ENCODE measurements at regions not wholly inside any gene's neighbourhood (a gene's known extent, or its start where the extent isn't known, plus 50 kb on each side); places are given as distances from the start of the nearest gene placed in this dataset.

DNA sequence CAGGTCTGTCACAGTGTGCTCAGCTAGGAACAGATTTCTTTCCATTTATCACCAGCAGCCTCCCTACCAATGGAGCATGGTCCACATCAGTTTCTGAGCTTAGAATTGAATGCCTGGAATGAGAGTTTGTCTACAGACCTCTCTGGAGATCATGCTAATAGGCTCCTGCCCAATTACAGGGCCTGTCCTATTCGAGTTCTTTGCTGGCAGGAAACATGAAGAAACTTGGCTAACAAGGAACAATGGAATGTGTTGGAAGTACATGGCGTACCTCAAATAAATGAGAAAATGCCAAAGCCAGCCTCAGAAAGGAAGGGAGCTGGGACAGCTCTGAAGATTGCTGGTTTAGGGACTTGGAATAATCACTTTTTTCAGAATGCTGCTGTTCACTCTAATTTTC, 186.0 kb upstream of the AKR1E2 start:
- intact Hi-C loops (cut with micrococcal nuclease), result no loop called here
- CTCF ChIA-PET, result no interaction called here
- Mint-ChIP-seq H3K36me3 (ENCODE audit: low read depth) (no peaks in the 10 kb centered on the region), H3K4me1 (ENCODE audit: low read depth) (peaks cover 5% of the 10 kb centered on the region), H3K27me3 (ENCODE audit: low read depth) (no peaks in the 10 kb centered on the region), H3K27ac (no peak overlapping the region), H3K4me3 (no peak overlapping the region), H3K9me3 (no peaks in the 10 kb centered on the region)
- no peak for DNase-seq

DNA sequence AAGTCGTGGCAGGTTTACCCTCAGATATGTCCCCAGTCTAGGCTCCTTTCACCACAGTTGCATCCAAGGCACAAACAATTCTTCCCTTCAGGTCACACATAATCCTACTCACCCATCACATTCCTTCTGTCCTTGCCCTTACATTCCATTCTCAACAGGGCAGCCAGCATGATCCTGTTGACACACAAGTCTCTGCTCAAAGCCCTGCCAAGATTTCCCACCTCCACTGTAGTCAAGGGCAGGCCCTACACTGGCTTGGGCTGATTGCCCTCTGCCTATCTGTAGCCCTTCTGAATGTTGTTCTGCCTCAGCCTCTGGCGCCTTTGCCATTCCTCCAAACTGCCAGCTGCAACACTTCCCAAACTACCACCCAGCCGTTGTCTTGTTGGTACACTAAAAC, 187.9 kb upstream of the AKR1E2 start:
- H3K4me1 Mint-ChIP-seq (ENCODE audit: low read depth), result peaks cover 5% of the 10 kb centered on the region
- no peaks in the 10 kb centered on the region for H3K27me3 Mint-ChIP-seq (ENCODE audit: low read depth)
- intact Hi-C loops (cut with micrococcal nuclease), result no loop called here
- CTCF ChIA-PET, result no interaction called here
- H3K27ac Mint-ChIP-seq, result no peak overlapping the region
- H3K4me3 Mint-ChIP-seq, result no peak overlapping the region
- H3K36me3 Mint-ChIP-seq (ENCODE audit: low read depth), result no peaks in the 10 kb centered on the region
- H3K9me3 Mint-ChIP-seq, result no peaks in the 10 kb centered on the region
- DNase-seq, result no peak

DNA sequence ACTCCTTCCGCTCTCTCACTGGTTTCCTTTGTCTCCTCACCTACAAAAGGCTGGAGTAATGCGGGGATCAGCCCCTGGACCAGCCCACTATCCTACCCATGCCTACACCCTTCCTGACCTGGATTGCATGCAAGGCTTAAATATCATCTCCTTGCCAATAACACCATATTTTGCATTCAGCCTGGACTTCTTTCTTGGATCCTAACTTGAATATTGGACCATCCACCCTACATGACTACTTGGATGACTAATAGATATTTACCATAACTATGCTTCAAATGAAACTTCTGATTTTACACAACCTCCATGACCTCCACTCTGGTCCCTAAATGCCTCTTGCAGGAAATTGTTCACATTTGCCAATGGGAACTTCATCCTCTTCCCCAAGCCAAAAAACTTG, 188.3 kb upstream of the AKR1E2 start:
- intact Hi-C loops (cut with micrococcal nuclease), result no loop called here
- CTCF ChIA-PET, result no interaction called here
- H3K36me3 Mint-ChIP-seq (ENCODE audit: low read depth), result no peaks in the 10 kb centered on the region

DNA sequence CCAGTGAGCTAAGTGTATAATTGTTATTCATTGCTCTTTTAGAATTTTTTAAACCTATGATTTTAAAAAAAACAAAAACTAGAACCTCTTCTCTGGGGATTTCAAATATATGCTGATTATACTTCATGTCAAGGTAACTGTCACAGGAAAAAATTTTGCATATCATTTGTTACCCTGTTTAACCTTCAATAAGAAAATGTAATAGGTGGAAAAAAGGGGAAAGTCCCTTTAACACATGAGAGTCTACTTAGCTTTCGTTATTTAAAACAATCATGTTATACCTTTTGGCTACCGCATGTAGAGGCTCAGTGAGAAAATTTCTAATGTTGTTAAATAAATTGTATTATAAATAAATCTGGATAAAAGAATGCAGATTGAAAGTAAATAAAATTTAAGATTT, 190.1 kb upstream of the AKR1E2 start:
- no peaks in the 10 kb centered on the region for H3K36me3 Mint-ChIP-seq (ENCODE audit: low read depth)
- H3K27ac Mint-ChIP-seq, result no peak overlapping the region
- intact Hi-C loops (cut with micrococcal nuclease), result no loop called here
- H3K4me3 Mint-ChIP-seq, result no peak overlapping the region
- H3K4me1 Mint-ChIP-seq (ENCODE audit: low read depth), result peaks cover 5% of the 10 kb centered on the region
- no peaks in the 10 kb centered on the region for H3K27me3 Mint-ChIP-seq (ENCODE audit: low read depth)
- DNase-seq, result no peak
- CTCF ChIA-PET, result no interaction called here
- H3K9me3 Mint-ChIP-seq, result no peaks in the 10 kb centered on the region

More for the DNA sequence above, 188.3 kb upstream of the AKR1E2 start:
- Mint-ChIP-seq H3K4me3 (no peak overlapping the region), H3K27me3 (ENCODE audit: low read depth) (no peaks in the 10 kb centered on the region), H3K4me1 (ENCODE audit: low read depth) (peaks cover 5% of the 10 kb centered on the region), H3K9me3 (no peaks in the 10 kb centered on the region), H3K27ac (no peak overlapping the region)
- DNase-seq, result no peak

DNA sequence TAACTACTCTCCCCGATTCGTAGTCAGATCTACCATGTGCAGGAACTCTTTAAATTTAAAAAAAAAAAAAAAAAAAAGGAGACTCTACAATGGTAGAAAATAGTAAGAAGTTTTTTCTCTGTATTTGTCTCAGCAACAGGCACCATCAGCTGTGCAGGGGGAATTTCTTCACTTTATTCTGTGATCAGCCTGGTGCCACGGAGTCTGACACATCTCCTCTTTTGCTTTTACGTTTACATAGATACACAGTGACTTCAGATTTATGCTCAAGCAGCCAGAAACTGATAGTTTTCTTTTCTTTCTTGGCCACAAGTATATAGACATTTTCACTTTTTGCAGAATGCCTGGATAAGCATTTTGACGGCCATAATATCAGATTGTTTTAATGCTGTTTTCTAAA, 190.6 kb upstream of the AKR1E2 start:
- H3K9me3 Mint-ChIP-seq, result no peaks in the 10 kb centered on the region
- no peaks in the 10 kb centered on the region for H3K27me3 Mint-ChIP-seq (ENCODE audit: low read depth)
- DNase-seq, result peak; percentile 17
- CTCF ChIA-PET, result no interaction called here
- H3K36me3 Mint-ChIP-seq (ENCODE audit: low read depth), result no peaks in the 10 kb centered on the region
- no peak overlapping the region for H3K27ac Mint-ChIP-seq
- peaks cover 5% of the 10 kb centered on the region for H3K4me1 Mint-ChIP-seq (ENCODE audit: low read depth)
- no peak overlapping the region for H3K4me3 Mint-ChIP-seq
- intact Hi-C loops (cut with micrococcal nuclease), result no loop called here

DNA sequence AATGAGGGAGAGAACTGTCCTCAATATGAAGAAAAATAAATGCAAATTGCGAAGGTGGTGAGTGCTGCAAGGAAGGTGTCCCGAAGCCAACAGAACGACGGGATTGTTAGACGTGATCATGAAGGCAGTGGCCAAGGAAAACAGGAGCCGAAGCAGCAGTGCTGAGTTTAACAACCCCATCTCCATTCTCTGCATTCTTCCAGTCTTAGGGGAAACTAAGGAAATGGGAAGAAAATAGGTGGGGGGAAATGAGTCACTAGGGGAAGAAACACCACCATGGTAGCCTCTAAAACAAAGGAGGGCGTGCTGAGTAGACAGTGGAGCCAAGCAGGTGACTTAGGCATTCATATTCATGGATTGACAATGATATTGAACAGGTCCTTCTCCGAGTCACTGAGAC, 192.2 kb upstream of the AKR1E2 start:
- H3K27ac Mint-ChIP-seq, result no peak overlapping the region
- H3K36me3 Mint-ChIP-seq (ENCODE audit: low read depth), result no peaks in the 10 kb centered on the region
- H3K9me3 Mint-ChIP-seq, result no peaks in the 10 kb centered on the region
- H3K27me3 Mint-ChIP-seq (ENCODE audit: low read depth), result no peaks in the 10 kb centered on the region
- H3K4me1 Mint-ChIP-seq (ENCODE audit: low read depth), result peaks cover 5% of the 10 kb centered on the region
- no peak for DNase-seq
- H3K4me3 Mint-ChIP-seq, result no peak overlapping the region
- CTCF ChIA-PET, result no interaction called here
- intact Hi-C loops (cut with micrococcal nuclease), result no loop called here

DNA sequence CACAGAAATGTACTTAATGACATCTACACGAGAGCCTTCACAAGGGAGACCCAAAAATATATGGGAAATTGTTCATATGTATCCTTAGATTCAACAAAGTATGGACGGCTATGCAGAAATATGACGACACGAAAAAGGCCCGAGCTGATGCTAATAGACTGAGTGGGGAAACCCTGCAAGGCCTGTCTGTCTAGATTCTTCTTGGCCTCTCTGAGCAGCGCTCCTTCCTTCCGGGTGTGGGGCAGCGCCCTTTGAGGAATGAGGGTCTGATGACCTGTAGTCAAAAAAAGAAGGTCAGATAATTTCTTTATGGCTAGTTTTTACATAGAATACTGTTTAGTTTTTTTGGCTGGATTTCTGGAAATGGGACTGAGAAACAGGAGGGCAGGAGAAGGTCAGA, 192.8 kb upstream of the AKR1E2 start:
- no peaks in the 10 kb centered on the region for H3K27me3 Mint-ChIP-seq (ENCODE audit: low read depth)
- CTCF ChIA-PET, result no interaction called here
- H3K36me3 Mint-ChIP-seq (ENCODE audit: low read depth), result no peaks in the 10 kb centered on the region
- H3K4me3 Mint-ChIP-seq, result no peak overlapping the region
- intact Hi-C loops (cut with micrococcal nuclease), result no loop called here
- H3K27ac Mint-ChIP-seq, result no peak overlapping the region
- H3K9me3 Mint-ChIP-seq, result no peaks in the 10 kb centered on the region
- DNase-seq, result no peak
- peaks cover 5% of the 10 kb centered on the region for H3K4me1 Mint-ChIP-seq (ENCODE audit: low read depth)

DNA sequence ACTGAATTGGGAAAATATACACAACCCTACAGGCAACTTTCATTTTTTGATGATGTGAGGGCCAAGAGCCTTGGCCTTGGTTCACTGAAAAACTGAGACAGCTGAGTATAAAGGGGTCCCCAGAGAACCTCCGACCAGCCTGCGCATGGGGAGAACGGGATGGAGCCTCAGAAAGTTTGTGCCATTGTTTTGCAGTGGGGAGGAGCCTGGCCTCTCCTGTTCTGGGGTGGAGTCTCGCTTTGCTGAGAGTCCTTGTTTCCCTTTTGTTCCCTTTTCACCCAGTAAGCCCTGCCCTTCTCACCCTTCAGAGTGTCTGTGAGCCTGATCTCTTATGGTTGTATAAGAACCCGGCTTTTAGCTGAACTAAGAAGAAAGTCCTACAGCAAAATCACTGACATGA, 193.2 kb upstream of the AKR1E2 start:
- no peak for DNase-seq
- Mint-ChIP-seq H3K36me3 (ENCODE audit: low read depth) (no peaks in the 10 kb centered on the region), H3K4me1 (ENCODE audit: low read depth) (peaks cover 5% of the 10 kb centered on the region), H3K27me3 (ENCODE audit: low read depth) (no peaks in the 10 kb centered on the region), H3K4me3 (no peak overlapping the region), H3K9me3 (peaks cover 4% of the 10 kb centered on the region), H3K27ac (no peak overlapping the region)
- intact Hi-C loops (cut with micrococcal nuclease), result no loop called here
- CTCF ChIA-PET, result no interaction called here

DNA sequence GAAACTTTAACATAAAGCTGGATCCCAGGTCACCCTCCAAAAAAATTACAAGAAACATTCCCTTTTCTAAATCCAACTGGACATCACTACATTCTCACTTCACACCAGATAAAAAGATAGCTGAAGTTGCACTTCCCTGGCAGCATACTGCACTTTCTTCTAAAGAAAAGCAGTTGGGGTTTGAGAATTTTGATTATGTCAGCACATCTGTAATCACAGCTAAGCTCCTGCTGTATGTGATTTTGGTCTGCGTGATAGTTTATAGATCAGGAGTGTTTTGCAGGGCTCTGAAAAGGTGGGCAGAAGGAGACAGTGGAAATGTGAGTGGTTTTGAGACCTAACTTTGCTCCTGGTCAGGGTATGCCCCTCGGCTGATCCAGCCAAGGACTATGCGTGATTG, 199.1 kb upstream of the AKR1E2 start:
- intact Hi-C loops (cut with micrococcal nuclease), result no loop called here
- Mint-ChIP-seq H3K4me3 (no peak overlapping the region), H3K36me3 (ENCODE audit: low read depth) (peaks cover 3% of the 10 kb centered on the region), H3K27me3 (ENCODE audit: low read depth) (no peaks in the 10 kb centered on the region), H3K9me3 (peaks cover 16% of the 10 kb centered on the region), H3K27ac (no peak overlapping the region), H3K4me1 (ENCODE audit: low read depth) (no peaks in the 10 kb centered on the region)
- no peak for DNase-seq
- CTCF ChIA-PET, result no interaction called here

DNA sequence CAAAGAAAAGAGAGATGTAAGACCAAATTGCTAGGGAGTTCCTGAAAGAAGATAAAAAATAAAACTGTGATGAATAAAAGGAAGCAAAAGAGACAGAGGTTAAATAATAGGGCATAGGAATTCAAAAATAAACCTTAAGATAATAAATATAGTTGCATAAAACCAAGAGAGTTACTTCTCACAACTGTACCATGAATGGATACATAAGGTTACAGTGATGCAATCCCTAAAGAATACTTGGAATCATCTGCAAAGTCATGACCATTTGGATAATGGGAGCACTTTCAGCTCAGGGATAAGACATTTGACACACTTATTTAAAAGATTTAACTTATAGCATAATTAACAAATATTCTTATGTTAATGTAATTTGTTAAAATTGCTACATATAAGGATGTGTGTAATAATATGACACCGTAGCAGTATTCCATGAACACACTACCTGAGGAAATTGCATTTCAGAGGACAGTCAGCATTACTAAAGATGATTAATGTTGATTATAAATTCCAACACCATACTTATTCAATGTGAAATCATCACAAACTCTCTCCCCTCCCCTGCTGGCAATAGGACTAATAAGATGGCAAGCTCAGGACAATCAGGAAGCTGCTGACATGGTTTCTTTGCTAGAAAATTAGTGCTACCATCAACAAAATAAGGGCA, 202.1 kb upstream of the AKR1E2 start:
- CTCF ChIA-PET, result no interaction called here
- DNase-seq, result no peak
- Mint-ChIP-seq H3K9me3 (peaks cover 16% of the 10 kb centered on the region), H3K27me3 (ENCODE audit: low read depth) (peaks cover 5% of the 10 kb centered on the region), H3K4me3 (no peak overlapping the region), H3K36me3 (ENCODE audit: low read depth) (peaks cover 3% of the 10 kb centered on the region), H3K4me1 (ENCODE audit: low read depth) (no peaks in the 10 kb centered on the region), H3K27ac (no peak overlapping the region)
- intact Hi-C loops (cut with micrococcal nuclease), result no loop called here

DNA sequence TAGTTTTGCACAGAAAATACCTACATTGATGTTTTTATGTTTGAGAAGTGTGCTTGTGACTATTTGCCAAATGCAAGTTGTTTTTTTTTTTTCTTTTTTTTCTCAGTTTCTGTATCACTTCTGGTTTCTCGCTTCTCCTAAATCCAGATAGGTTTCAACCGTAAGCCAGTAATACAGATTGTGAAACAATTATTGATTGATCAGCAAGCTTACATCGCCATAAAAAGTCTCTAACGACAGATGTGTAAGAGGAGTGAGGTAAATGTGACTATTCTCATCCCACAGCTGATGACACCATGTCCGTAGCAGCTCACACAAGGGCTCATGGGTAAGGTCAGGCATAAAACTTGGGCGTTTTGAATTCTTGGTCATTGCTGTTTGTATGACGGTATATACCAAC, 202.8 kb upstream of the AKR1E2 start:
- DNase-seq, result no peak
- no peak overlapping the region for H3K4me3 Mint-ChIP-seq
- H3K36me3 Mint-ChIP-seq (ENCODE audit: low read depth), result peaks cover 3% of the 10 kb centered on the region
- H3K4me1 Mint-ChIP-seq (ENCODE audit: low read depth), result no peaks in the 10 kb centered on the region
- peaks cover 5% of the 10 kb centered on the region for H3K27me3 Mint-ChIP-seq (ENCODE audit: low read depth)
- intact Hi-C loops (cut with micrococcal nuclease), result no loop called here
- H3K27ac Mint-ChIP-seq, result no peak overlapping the region
- H3K9me3 Mint-ChIP-seq, result peaks cover 16% of the 10 kb centered on the region
- CTCF ChIA-PET, result no interaction called here

DNA sequence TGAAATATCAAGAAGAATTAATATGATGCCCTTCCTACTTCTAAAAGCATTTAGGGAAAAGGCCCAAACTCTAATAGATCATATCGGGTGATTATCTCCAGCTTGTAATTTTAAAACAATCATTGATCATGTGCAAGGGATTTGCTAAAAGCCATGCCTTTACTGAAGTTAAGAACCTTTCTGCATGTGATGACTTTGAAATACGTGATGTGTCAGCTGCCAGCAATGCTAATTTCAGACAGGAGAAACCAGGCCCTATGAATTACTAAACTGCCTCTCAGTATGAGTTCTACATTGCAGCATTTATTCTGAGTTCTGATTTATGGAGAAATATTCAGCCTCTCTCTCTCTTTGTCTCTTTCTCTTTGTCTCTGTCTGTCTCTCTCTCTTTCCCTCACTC, 203.6 kb upstream of the AKR1E2 start:
- intact Hi-C loops (cut with micrococcal nuclease), result no loop called here
- CTCF ChIA-PET, result no interaction called here
- Mint-ChIP-seq H3K9me3 (peaks cover 9% of the 10 kb centered on the region), H3K36me3 (ENCODE audit: low read depth) (peaks cover 3% of the 10 kb centered on the region), H3K4me3 (no peak overlapping the region), H3K27me3 (ENCODE audit: low read depth) (peaks cover 5% of the 10 kb centered on the region), H3K4me1 (ENCODE audit: low read depth) (no peaks in the 10 kb centered on the region), H3K27ac (no peak overlapping the region)
- no peak for DNase-seq

DNA sequence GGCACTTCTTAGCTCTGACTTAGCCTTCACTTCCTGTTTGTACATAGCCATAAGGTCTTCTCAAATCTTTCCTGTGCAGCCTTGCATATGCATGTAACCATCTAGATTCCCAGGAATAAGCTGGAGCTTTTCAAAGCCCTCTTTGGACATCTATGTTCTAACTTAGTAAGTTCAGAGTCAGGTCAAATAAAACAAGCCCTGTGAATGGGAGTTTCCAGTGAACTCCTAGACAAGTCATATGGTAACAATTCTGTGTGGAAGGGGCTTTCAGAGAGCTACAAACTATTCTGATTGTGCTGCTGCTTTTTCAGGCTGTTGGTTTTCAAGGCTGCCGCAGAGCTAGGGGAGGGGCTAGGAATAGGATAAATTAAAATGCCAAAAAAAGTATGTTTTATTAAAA, 208.4 kb upstream of the AKR1E2 start:
- Mint-ChIP-seq H3K27ac (no peak overlapping the region), H3K4me1 (ENCODE audit: low read depth) (no peaks in the 10 kb centered on the region), H3K36me3 (ENCODE audit: low read depth) (peaks cover 2% of the 10 kb centered on the region), H3K27me3 (ENCODE audit: low read depth) (peaks cover 5% of the 10 kb centered on the region), H3K9me3 (peaks cover 14% of the 10 kb centered on the region), H3K4me3 (no peak overlapping the region)
- DNase-seq, result no peak
- CTCF ChIA-PET, result no interaction called here
- intact Hi-C loops (cut with micrococcal nuclease), result no loop called here

DNA sequence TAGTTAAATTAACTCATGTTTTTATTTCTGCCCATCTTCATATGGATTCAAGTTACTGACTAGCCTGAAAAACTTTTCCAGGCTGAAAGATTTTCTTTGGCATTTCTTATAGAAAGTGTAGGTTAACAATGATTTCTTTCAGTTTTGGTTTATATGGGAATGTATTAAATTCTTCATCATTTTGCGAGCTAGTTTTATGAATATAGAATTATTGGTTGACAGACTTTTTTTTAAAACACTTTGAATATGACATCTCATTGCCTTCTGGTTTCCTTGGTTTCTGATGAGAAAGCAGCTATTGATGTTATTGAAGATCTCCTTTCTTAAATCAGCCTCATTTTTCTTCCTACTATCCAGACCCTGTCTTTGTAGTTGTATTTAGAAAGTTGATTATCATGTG, 211.0 kb upstream of the AKR1E2 start:
- H3K4me3 Mint-ChIP-seq, result no peak overlapping the region
- intact Hi-C loops (cut with micrococcal nuclease), result no loop called here
- peaks cover 14% of the 10 kb centered on the region for H3K9me3 Mint-ChIP-seq
- H3K27me3 Mint-ChIP-seq (ENCODE audit: low read depth), result peaks cover 2% of the 10 kb centered on the region
- H3K4me1 Mint-ChIP-seq (ENCODE audit: low read depth), result no peaks in the 10 kb centered on the region
- H3K27ac Mint-ChIP-seq, result no peak overlapping the region
- peaks cover 2% of the 10 kb centered on the region for H3K36me3 Mint-ChIP-seq (ENCODE audit: low read depth)
- no peak for DNase-seq
- CTCF ChIA-PET, result no interaction called here

Measured in activated naive CD4-positive, alpha-beta T cell treated with anti-CD3 and anti-CD28 coated beads for 36 hours (primary cell).